ENCODE measurements at regions not wholly inside any gene's neighbourhood (a gene's known extent, or its start where the extent isn't known, plus 50 kb on each side); places are given as distances from the start of the nearest gene placed in this dataset.

GRCh38 chr11:80330264-80330663 lies 889.4 kb upstream of the TENM4 start:
- no peak overlapping the region for H3K27ac ChIP-seq
- DNase-seq (no peak), ATAC-seq (ENCODE audit: low FRiP score in 2 of 2) (no peak)
- TF ChIP-seq POLR2A (IDR thresholded peaks at IDR 0.05), result no peak
- TF ChIP-seq POLR2AphosphoS5 (IDR thresholded peaks at IDR 0.05), result no peak
- no peak for TF ChIP-seq EP300 (IDR thresholded peaks at IDR 0.05)
- TF ChIP-seq, protein P1, sequence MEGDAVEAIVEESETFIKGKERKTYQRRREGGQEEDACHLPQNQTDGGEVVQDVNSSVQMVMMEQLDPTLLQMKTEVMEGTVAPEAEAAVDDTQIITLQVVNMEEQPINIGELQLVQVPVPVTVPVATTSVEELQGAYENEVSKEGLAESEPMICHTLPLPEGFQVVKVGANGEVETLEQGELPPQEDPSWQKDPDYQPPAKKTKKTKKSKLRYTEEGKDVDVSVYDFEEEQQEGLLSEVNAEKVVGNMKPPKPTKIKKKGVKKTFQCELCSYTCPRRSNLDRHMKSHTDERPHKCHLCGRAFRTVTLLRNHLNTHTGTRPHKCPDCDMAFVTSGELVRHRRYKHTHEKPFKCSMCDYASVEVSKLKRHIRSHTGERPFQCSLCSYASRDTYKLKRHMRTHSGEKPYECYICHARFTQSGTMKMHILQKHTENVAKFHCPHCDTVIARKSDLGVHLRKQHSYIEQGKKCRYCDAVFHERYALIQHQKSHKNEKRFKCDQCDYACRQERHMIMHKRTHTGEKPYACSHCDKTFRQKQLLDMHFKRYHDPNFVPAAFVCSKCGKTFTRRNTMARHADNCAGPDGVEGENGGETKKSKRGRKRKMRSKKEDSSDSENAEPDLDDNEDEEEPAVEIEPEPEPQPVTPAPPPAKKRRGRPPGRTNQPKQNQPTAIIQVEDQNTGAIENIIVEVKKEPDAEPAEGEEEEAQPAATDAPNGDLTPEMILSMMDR (IDR thresholded peaks at IDR 0.05), result no peak
- no peaks in the 10 kb centered on the region for H3K27me3 ChIP-seq
- no peaks in the 10 kb centered on the region for H3K9me3 ChIP-seq
- H3K36me3 ChIP-seq, result no peaks in the 10 kb centered on the region
- H3K4me1 ChIP-seq, result no peaks in the 10 kb centered on the region
- WGBS, 2 donors, result 61 to 77% methylated on average over 3 of the region's 3 CpGs
- no peak overlapping the region for H3K4me3 ChIP-seq

DNA sequence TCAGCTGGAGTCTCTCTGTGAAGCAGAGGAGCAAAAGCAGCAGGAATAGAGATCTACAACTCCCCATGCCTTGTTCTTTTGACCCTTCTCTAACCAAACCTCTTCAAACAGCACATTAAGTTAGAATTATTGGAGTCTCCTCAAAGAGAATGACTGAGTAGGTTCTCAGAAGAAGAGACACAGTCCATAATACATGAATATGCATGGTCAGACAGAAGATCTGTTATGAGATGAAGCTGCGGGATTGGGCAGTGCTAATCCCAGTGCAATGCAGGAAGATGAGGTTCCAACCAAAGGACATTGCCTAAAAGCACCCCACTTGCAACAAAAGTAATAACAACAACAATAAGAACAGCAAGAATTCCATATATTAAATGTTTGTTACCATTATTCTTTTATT lies 887.9 kb upstream of the TENM4 start:
- no peak for ATAC-seq (ENCODE audit: low FRiP score in 2 of 2)
- 87 to 100% methylated on average over 1 of the region's 1 CpG for WGBS, 2 donors
- H3K27me3 ChIP-seq, result no peaks in the 10 kb centered on the region
- no peaks in the 10 kb centered on the region for H3K9me3 ChIP-seq
- H3K4me3 ChIP-seq, result no peak overlapping the region
- no peak for TF ChIP-seq POLR2AphosphoS5 (IDR thresholded peaks at IDR 0.05)
- TF ChIP-seq, protein P1 (IDR thresholded peaks at IDR 0.05), result no peak
- TF ChIP-seq POLR2A (IDR thresholded peaks at IDR 0.05), result no peak
- no peak for TF ChIP-seq EP300 (IDR thresholded peaks at IDR 0.05)
- no peaks in the 10 kb centered on the region for H3K36me3 ChIP-seq
- DNase-seq, result no peak
- H3K27ac ChIP-seq, result no peak overlapping the region
- no peaks in the 10 kb centered on the region for H3K4me1 ChIP-seq

GRCh38 chr11:80327956-80328614 lies 887.3 kb upstream of the TENM4 start:
- Histone ChIP-seq H3K36me3 (no peaks in the 10 kb centered on the region), H3K4me1 (no peaks in the 10 kb centered on the region), H3K27ac (no peak overlapping the region), H3K27me3 (no peaks in the 10 kb centered on the region), H3K4me3 (no peak overlapping the region), H3K9me3 (no peaks in the 10 kb centered on the region)
- ATAC-seq (ENCODE audit: low FRiP score in 2 of 2) (no peak), DNase-seq (no peak)
- TF ChIP-seq POLR2AphosphoS5 (IDR thresholded peaks at IDR 0.05) (no peak), POLR2A (IDR thresholded peaks at IDR 0.05) (no peak), EP300 (IDR thresholded peaks at IDR 0.05) (no peak)
- TF ChIP-seq, protein P1 (IDR thresholded peaks at IDR 0.05), result no peak
- 66 to 70% methylated on average over 4 of the region's 4 CpGs for WGBS, 2 donors

GRCh38 chr11:80321786-80322185 lies 881.0 kb upstream of the TENM4 start:
- H3K9me3 ChIP-seq, result no peaks in the 10 kb centered on the region
- no peak for ATAC-seq (ENCODE audit: low FRiP score in 2 of 2)
- no peak overlapping the region for H3K27ac ChIP-seq
- 44 to 58% methylated on average over 2 of the region's 2 CpGs for WGBS, 2 donors
- H3K4me3 ChIP-seq, result no peak overlapping the region
- no peak for DNase-seq
- no peaks in the 10 kb centered on the region for H3K27me3 ChIP-seq
- H3K4me1 ChIP-seq, result no peaks in the 10 kb centered on the region
- H3K36me3 ChIP-seq, result no peaks in the 10 kb centered on the region
- TF ChIP-seq, protein P1 (IDR thresholded peaks at IDR 0.05), result no peak
- TF ChIP-seq EP300 (IDR thresholded peaks at IDR 0.05) (no peak), POLR2AphosphoS5 (IDR thresholded peaks at IDR 0.05) (no peak), POLR2A (IDR thresholded peaks at IDR 0.05) (no peak)

- H3K27ac ChIP-seq, result no peak overlapping the region
- H3K27me3 ChIP-seq, result no peaks in the 10 kb centered on the region
- H3K4me1 ChIP-seq, result no peaks in the 10 kb centered on the region
- DNase-seq (no peak), ATAC-seq (ENCODE audit: low FRiP score in 2 of 2) (no peak)
- WGBS, 2 donors, result 82 to 91% methylated on average over 4 of the region's 4 CpGs
- no peak overlapping the region for H3K4me3 ChIP-seq
- H3K36me3 ChIP-seq, result no peaks in the 10 kb centered on the region
- TF ChIP-seq POLR2AphosphoS5 (IDR thresholded peaks at IDR 0.05) (no peak), EP300 (IDR thresholded peaks at IDR 0.05) (no peak), POLR2A (IDR thresholded peaks at IDR 0.05) (no peak)
- TF ChIP-seq, protein P1 (IDR thresholded peaks at IDR 0.05), result no peak
- no peaks in the 10 kb centered on the region for H3K9me3 ChIP-seq
These were observed 879.9 kb upstream of the TENM4 start for GRCh38 chr11:80320765-80321164.
